CD4-positive, CD25-positive, alpha-beta regulatory T cell (primary cell): ENCODE measurements at regions not wholly inside any gene's neighbourhood (a gene's known extent, or its start where the extent isn't known, plus 50 kb on each side); places are given as distances from the start of the nearest gene placed in this dataset.

Source experiments
- ATAC-seq, 2 donors: fragments of 150-1000 bp; cut with Tn5 transposase; one replicate each; pipeline ENCODE4 v1.10.0; 2021; ENCODE audit warnings: low read depth in 2 of 2, moderate number of reproducible peaks in 2 of 2, moderate library complexity in 1 of 2
- DNase-seq, 3 donors: peaks; one replicate each; pipeline versions ENCODE4 v3.0.0 to v3.0.0-alpha.2; 2012 to 2022; ENCODE audit warnings: mixed read lengths in 1 of 3
- H3K27ac ChIP-seq: one replicate; pipeline ENCODE4 v1.7.0; 2013; ENCODE audit warnings: mild to moderate bottlenecking, low read length; ENCODE audit not compliant: insufficient read depth, poor library complexity, severe bottlenecking
- H3K27me3 ChIP-seq: one replicate; pipeline ENCODE4 v1.7.0; 2013; ENCODE audit warnings: low read length; ENCODE audit not compliant: control insufficient read depth, insufficient read depth
- H3K36me3 ChIP-seq: one replicate; pipeline ENCODE4 v1.7.0; 2013; ENCODE audit warnings: mild to moderate bottlenecking, low read length, moderate library complexity; ENCODE audit not compliant: control insufficient read depth, insufficient read depth
- H3K4me1 ChIP-seq: 2 replicates; pipeline ENCODE4 v1.7.0; 2013; ENCODE audit warnings: mild to moderate bottlenecking, low read length; ENCODE audit not compliant: insufficient read depth, control insufficient read depth, poor library complexity, severe bottlenecking
- H3K4me3 ChIP-seq: one replicate; pipeline ENCODE4 v1.7.0; 2013; ENCODE audit warnings: low read depth, mild to moderate bottlenecking, low read length, moderate library complexity
- H3K9me3 ChIP-seq, 2 experiments: 1 replicate in 1 of 2; 2 replicates in 1 of 2; pipeline ENCODE4 v1.7.0; 2013; ENCODE audit warnings: low read length in 2 of 2, mild to moderate bottlenecking in 1 of 2, moderate library complexity in 1 of 2; ENCODE audit not compliant: control insufficient read depth in 2 of 2
- H3K27ac Mint-ChIP-seq, 3 donors: one replicate each; pipeline ENCODE4 v1.8.0; 2020 to 2022; ENCODE audit warnings: mild to moderate bottlenecking in 3 of 3, mixed read lengths in 3 of 3, moderate library complexity in 2 of 3
- H3K27me3 Mint-ChIP-seq: one replicate; pipeline ENCODE4 v1.8.0; 2022; ENCODE audit warnings: mild to moderate bottlenecking, mixed read lengths
- H3K36me3 Mint-ChIP-seq: one replicate; pipeline ENCODE4 v1.8.0; 2020; ENCODE audit warnings: mixed read lengths
- H3K4me1 Mint-ChIP-seq, 4 donors: one replicate each; pipeline ENCODE4 v1.8.0; 2020 to 2022; ENCODE audit warnings: mixed read lengths in 4 of 4, mild to moderate bottlenecking in 1 of 4
- H3K4me3 Mint-ChIP-seq, 4 donors: one replicate each; pipeline ENCODE4 v1.8.0; 2020 to 2022; ENCODE audit warnings: mild to moderate bottlenecking in 4 of 4, mixed read lengths in 4 of 4, moderate library complexity in 3 of 4
- H3K9me3 Mint-ChIP-seq, 7 donors: one replicate each; pipeline ENCODE4 v1.8.0; 2020 to 2022; ENCODE audit warnings: mixed read lengths in 7 of 7, mild to moderate bottlenecking in 3 of 7, moderate library complexity in 2 of 7

DNA sequence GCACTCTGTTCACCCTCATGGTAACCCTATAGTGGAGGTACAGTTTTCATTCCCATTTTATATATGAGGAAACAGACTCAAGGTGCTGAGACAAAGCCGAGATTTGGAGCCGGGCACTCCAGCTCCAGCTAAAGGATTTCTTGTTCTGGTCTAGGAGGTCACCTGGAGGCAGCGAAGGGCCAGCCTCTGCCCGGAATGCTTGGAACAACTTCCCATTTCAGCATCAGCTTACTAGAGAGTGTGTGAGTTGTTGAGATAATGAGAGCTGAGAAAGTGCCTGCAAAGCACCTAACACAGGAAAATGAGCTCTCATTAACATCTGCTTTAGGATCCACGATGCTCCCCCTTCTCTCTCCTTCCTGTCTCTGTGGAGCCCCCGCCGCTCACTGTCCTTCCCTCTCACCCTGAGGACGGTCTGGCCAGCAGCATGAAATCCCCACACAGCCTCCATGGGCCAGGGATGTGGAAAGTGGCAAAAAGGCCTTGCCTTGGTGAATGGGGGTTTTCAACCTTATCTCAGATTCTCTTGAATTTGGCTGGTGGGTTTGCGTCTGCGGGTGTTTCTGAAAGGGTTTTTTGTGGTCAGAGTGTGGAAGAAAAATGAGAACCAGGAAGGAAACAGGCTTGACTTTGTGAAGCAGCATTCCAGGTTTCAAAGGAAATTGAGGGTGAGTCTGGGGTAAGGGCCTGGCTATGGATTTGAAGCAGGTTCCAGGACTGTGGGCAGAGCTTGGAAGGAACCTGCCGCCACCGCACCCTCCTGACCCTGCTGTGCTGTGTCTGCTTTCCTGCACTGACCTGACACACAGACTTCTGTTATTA lies 178.7 kb downstream of the FOXL1 start:
- Histone ChIP-seq H3K4me3 (no peak overlapping the region), H3K4me1 (no peaks in the 10 kb centered on the region), H3K27me3 (no peaks in the 10 kb centered on the region), H3K36me3 (no peaks in the 10 kb centered on the region), H3K9me3 (no peaks in the 10 kb centered on the region), H3K27ac (no peak overlapping the region)
- H3K9me3 Mint-ChIP-seq, result no peaks in the 10 kb centered on the region
- H3K4me1 Mint-ChIP-seq, result peaks cover 0 to 2% (median 0%) of the 10 kb centered on the region in 4 donors
- H3K36me3 Mint-ChIP-seq, result no peaks in the 10 kb centered on the region
- H3K4me3 Mint-ChIP-seq, result no peak overlapping the region
- ATAC-seq, result no peak
- H3K27ac Mint-ChIP-seq, result no peak overlapping the region
- H3K27me3 Mint-ChIP-seq, result peaks cover 8% of the 10 kb centered on the region
- no peak for DNase-seq

DNA sequence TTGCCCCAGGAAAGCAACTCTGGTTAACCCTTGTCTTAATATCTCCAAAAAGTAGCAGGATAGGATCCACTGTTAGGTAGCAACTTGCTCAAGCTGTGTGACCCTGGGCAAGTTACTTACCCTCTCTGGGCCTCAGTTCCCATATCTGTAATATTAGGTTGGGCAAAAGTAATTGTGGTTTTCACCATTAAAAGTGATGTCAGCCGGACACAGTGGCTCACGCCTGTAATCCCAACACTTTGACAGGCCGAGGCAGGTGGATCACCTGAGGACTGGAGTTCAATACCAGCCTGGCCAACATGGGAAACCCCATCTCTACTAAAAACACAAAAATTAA lies 179.3 kb downstream of the FOXL1 start:
- H3K9me3 ChIP-seq, result no peaks in the 10 kb centered on the region
- Mint-ChIP-seq H3K27me3 (peaks cover 8% of the 10 kb centered on the region), H3K27ac (no peak overlapping the region), H3K36me3 (no peaks in the 10 kb centered on the region), H3K9me3 (no peaks in the 10 kb centered on the region), H3K4me1 (peaks cover 0 to 2% (median 0%) of the 10 kb centered on the region in 4 donors), H3K4me3 (no peak overlapping the region)
- no peak overlapping the region for H3K27ac ChIP-seq
- no peak overlapping the region for H3K4me3 ChIP-seq
- no peaks in the 10 kb centered on the region for H3K27me3 ChIP-seq
- ATAC-seq (no peak), DNase-seq (no peak)
- no peaks in the 10 kb centered on the region for H3K36me3 ChIP-seq
- H3K4me1 ChIP-seq, result no peaks in the 10 kb centered on the region

- no peaks in the 10 kb centered on the region for H3K9me3 ChIP-seq
- peaks cover 0 to 2% (median 0%) of the 10 kb centered on the region in 4 donors for H3K4me1 Mint-ChIP-seq
- H3K27ac Mint-ChIP-seq, result no peak overlapping the region
- no peaks in the 10 kb centered on the region for H3K9me3 Mint-ChIP-seq
- H3K27me3 ChIP-seq, result no peaks in the 10 kb centered on the region
- DNase-seq, result no peak
- H3K36me3 ChIP-seq, result no peaks in the 10 kb centered on the region
- peaks cover 8% of the 10 kb centered on the region for H3K27me3 Mint-ChIP-seq
- no peak overlapping the region for H3K4me3 Mint-ChIP-seq
- H3K4me1 ChIP-seq, result no peaks in the 10 kb centered on the region
- H3K36me3 Mint-ChIP-seq, result no peaks in the 10 kb centered on the region
- no peak for ATAC-seq
- H3K27ac ChIP-seq, result no peak overlapping the region
- no peak overlapping the region for H3K4me3 ChIP-seq
These were observed 180.6 kb downstream of the FOXL1 start for GRCh38 chr16:86758932-86759331.

- no peak for ATAC-seq
- Histone ChIP-seq H3K4me1 (no peaks in the 10 kb centered on the region), H3K36me3 (no peaks in the 10 kb centered on the region), H3K9me3 (no peaks in the 10 kb centered on the region), H3K27ac (no peak overlapping the region), H3K4me3 (no peak overlapping the region), H3K27me3 (no peaks in the 10 kb centered on the region)
- Mint-ChIP-seq H3K9me3 (peaks cover 0 to 2% (median 0%) of the 10 kb centered on the region in 7 donors), H3K4me1 (peaks cover 0 to 2% (median 0%) of the 10 kb centered on the region in 4 donors), H3K36me3 (no peaks in the 10 kb centered on the region), H3K27ac (no peak overlapping the region), H3K4me3 (no peak overlapping the region), H3K27me3 (peaks cover 8% of the 10 kb centered on the region)
- peak in 2 of 3 donors; percentile 16 to 37 for DNase-seq
These were observed 183.0 kb downstream of the FOXL1 start for GRCh38 chr16:86761111-86762031.

GRCh38 chr16:86762095-86762494 lies 183.7 kb downstream of the FOXL1 start:
- peaks cover 0 to 2% (median 0%) of the 10 kb centered on the region in 7 donors for H3K9me3 Mint-ChIP-seq
- no peaks in the 10 kb centered on the region for H3K36me3 Mint-ChIP-seq
- ATAC-seq (no peak), DNase-seq (no peak)
- Histone ChIP-seq H3K36me3 (no peaks in the 10 kb centered on the region), H3K9me3 (no peaks in the 10 kb centered on the region), H3K27me3 (no peaks in the 10 kb centered on the region), H3K4me1 (no peaks in the 10 kb centered on the region), H3K27ac (no peak overlapping the region), H3K4me3 (no peak overlapping the region)
- H3K27ac Mint-ChIP-seq, result no peak overlapping the region
- no peak overlapping the region for H3K4me3 Mint-ChIP-seq
- H3K27me3 Mint-ChIP-seq, result peaks cover 8% of the 10 kb centered on the region
- H3K4me1 Mint-ChIP-seq, result peaks cover 0 to 2% (median 0%) of the 10 kb centered on the region in 4 donors

DNA sequence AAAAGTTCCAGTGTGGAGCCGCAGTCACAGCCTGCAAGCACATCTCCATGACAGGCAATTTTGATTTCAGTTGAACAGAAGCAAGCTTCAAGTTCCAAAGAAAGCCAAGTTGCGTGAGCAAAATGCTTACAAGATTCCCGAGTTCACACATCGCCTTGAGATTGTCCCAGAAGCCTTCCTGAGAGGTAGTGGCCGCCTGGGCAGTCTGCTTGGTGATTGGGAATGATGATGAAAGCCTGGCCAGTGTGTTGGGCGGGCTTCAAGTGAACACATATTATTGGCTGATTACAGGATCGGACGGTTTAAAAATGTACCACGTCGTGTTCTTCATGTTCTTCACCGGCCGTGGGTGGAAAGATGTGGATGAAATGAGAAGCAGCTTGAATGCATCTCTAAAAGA lies 185.5 kb downstream of the FOXL1 start:
- no peaks in the 10 kb centered on the region for H3K9me3 ChIP-seq
- Mint-ChIP-seq H3K9me3 (peaks cover 0 to 3% (median 0%) of the 10 kb centered on the region in 7 donors), H3K27me3 (peaks cover 6% of the 10 kb centered on the region), H3K4me1 (peaks cover 0 to 2% (median 0%) of the 10 kb centered on the region in 4 donors), H3K36me3 (no peaks in the 10 kb centered on the region), H3K27ac (no peak overlapping the region), H3K4me3 (no peak overlapping the region)
- DNase-seq (no peak), ATAC-seq (no peak)
- H3K27ac ChIP-seq, result no peak overlapping the region
- H3K27me3 ChIP-seq, result no peaks in the 10 kb centered on the region
- no peak overlapping the region for H3K4me3 ChIP-seq
- no peaks in the 10 kb centered on the region for H3K36me3 ChIP-seq
- H3K4me1 ChIP-seq, result no peaks in the 10 kb centered on the region

DNA sequence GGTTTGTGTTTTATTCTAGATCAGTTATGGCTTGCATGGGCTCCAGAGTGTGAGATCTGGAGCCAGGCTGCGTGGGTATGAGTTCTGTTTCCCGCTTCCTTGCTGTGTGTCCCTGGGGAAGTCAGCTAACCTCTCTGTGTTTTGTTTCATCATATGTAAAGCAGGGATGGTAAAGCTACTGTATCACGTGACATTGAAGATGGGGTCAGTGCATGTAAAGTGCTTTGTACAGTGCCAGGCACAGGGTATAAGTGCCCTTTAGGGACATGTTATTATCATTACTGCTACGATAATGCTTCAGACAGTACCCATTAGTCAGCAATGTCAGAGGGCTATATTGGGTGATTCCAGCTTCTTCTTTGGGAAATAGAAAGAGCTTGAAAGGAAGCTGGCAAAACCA lies 186.2 kb downstream of the FOXL1 start:
- DNase-seq (no peak), ATAC-seq (no peak)
- Mint-ChIP-seq H3K27ac (no peak overlapping the region), H3K9me3 (peaks cover 0 to 3% (median 0%) of the 10 kb centered on the region in 7 donors), H3K4me3 (no peak overlapping the region), H3K4me1 (peaks cover 0 to 2% (median 0%) of the 10 kb centered on the region in 4 donors), H3K36me3 (no peaks in the 10 kb centered on the region), H3K27me3 (peaks cover 4% of the 10 kb centered on the region)
- Histone ChIP-seq H3K27me3 (peaks cover 3% of the 10 kb centered on the region), H3K4me1 (no peaks in the 10 kb centered on the region), H3K27ac (no peak overlapping the region), H3K4me3 (no peak overlapping the region), H3K36me3 (no peaks in the 10 kb centered on the region), H3K9me3 (no peaks in the 10 kb centered on the region)
